Choroid plexus epithelial cell (primary cell): ENCODE measurements at regions not wholly inside any gene's neighbourhood (a gene's known extent, or its start where the extent isn't known, plus 50 kb on each side); places are given as distances from the start of the nearest gene placed in this dataset.

ENCODE experiments used
- DNase-seq: peaks from one replicate; pipeline ENCODE4 v3.0.0-alpha.2; 2010; ENCODE audit warnings: low read depth
- H3K4me3 ChIP-seq: 2 replicates; pipeline ENCODE4 v1.5.1; 2011; ENCODE audit warnings: low read depth, mild to moderate bottlenecking, control low read depth, low read length, moderate library complexity
- CTCF ChIP-seq: conservative IDR thresholded peaks from 2 replicates; pipeline ENCODE4 v1.5.1; 2011; ENCODE audit warnings: low read depth, mild to moderate bottlenecking, control low read depth, inconsistent platforms, low read length, moderate library complexity

GRCh38 chr16:35746281-35746962, 2287.0 kb downstream of the TP53TG3F start:
- no peak overlapping the region for H3K4me3 ChIP-seq
- no peak for TF ChIP-seq CTCF
- DNase-seq, result no peak

- H3K4me3 ChIP-seq, result no peak overlapping the region
- no peak for DNase-seq
- TF ChIP-seq CTCF, result no peak
Observed at GRCh38 chr16:35746963-35747657, 2287.7 kb downstream of the TP53TG3F start.

- H3K4me3 ChIP-seq, result no peak overlapping the region
- TF ChIP-seq CTCF, result no peak
- DNase-seq, result no peak
Observed at GRCh38 chr16:35747658-35748455, 2288.4 kb downstream of the TP53TG3F start.

- no peak overlapping the region for H3K4me3 ChIP-seq
Observed at GRCh38 chr16:35748621-35749252, 2289.3 kb downstream of the TP53TG3F start.

GRCh38 chr16:35749253-35750141, 2290.1 kb downstream of the TP53TG3F start:
- no peak overlapping the region for H3K4me3 ChIP-seq
- no peak for TF ChIP-seq CTCF
- no peak for DNase-seq

More at GRCh38 chr16:35748621-35749252, 2289.3 kb downstream of the TP53TG3F start:
- no peak for TF ChIP-seq CTCF
- no peak for DNase-seq

GRCh38 chr16:35750157-35750689, 2290.8 kb downstream of the TP53TG3F start:
- H3K4me3 ChIP-seq, result no peak overlapping the region
- no peak for DNase-seq
- TF ChIP-seq CTCF, result no peak
